IgD-negative memory B cell (primary cell): ENCODE measurements at regions not wholly inside any gene's neighbourhood (a gene's known extent, or its start where the extent isn't known, plus 50 kb on each side); places are given as distances from the start of the nearest gene placed in this dataset.

Source experiments
- H3K27ac Mint-ChIP-seq, 3 donors: one replicate each; pipeline ENCODE4 v1.8.0; 2020 to 2022; ENCODE audit warnings: mild to moderate bottlenecking in 3 of 3, mixed read lengths in 3 of 3, moderate library complexity in 1 of 3
- H3K27me3 Mint-ChIP-seq: one replicate; pipeline ENCODE4 v1.8.0; 2021; ENCODE audit warnings: mixed read lengths
- H3K36me3 Mint-ChIP-seq: one replicate; pipeline ENCODE4 v1.8.0; 2020; ENCODE audit warnings: mild to moderate bottlenecking, mixed read lengths
- H3K4me1 Mint-ChIP-seq, 3 donors: one replicate each; pipeline ENCODE4 v1.8.0; 2020 to 2022; ENCODE audit warnings: mixed read lengths in 3 of 3, mild to moderate bottlenecking in 1 of 3
- H3K4me3 Mint-ChIP-seq, 4 donors: one replicate each; pipeline ENCODE4 v1.8.0; 2020 to 2022; ENCODE audit warnings: mild to moderate bottlenecking in 4 of 4, mixed read lengths in 4 of 4, moderate library complexity in 3 of 4
- H3K9me3 Mint-ChIP-seq, 3 donors: one replicate each; pipeline ENCODE4 v1.8.0; 2020 to 2021; ENCODE audit warnings: mixed read lengths in 3 of 3, mild to moderate bottlenecking in 1 of 3

- H3K27me3 Mint-ChIP-seq = peaks cover 2% of the 10 kb centered on the region
- peaks cover 5% of the 10 kb centered on the region for H3K36me3 Mint-ChIP-seq
- H3K4me1 Mint-ChIP-seq = peaks cover 0 to 1% (median 0%) of the 10 kb centered on the region in 3 donors
- no peak overlapping the region for H3K27ac Mint-ChIP-seq
- H3K4me3 Mint-ChIP-seq = no peak overlapping the region
- peaks cover 0 to 8% (median 3%) of the 10 kb centered on the region in 3 donors for H3K9me3 Mint-ChIP-seq
Measured at GRCh38 chr10:118488710-118489497, 106.5 kb downstream of the PRLHR start.

- Mint-ChIP-seq H3K9me3 (peaks cover 0 to 3% (median 0%) of the 10 kb centered on the region in 3 donors), H3K27me3 (peaks cover 2% of the 10 kb centered on the region), H3K4me3 (no peak overlapping the region), H3K36me3 (peaks cover under 1% of the 10 kb centered on the region), H3K4me1 (peaks cover 0 to 1% (median 0%) of the 10 kb centered on the region in 3 donors), H3K27ac (no peak overlapping the region)
Measured at GRCh38 chr10:118485641-118486040, 109.8 kb downstream of the PRLHR start.

GRCh38 chr10:118484152-118484871 lies 111.1 kb downstream of the PRLHR start:
- Mint-ChIP-seq H3K4me3 (no peak overlapping the region), H3K36me3 (no peaks in the 10 kb centered on the region), H3K27me3 (peaks cover 2% of the 10 kb centered on the region), H3K4me1 (peaks cover 0 to 1% (median 0%) of the 10 kb centered on the region in 3 donors), H3K9me3 (peaks cover 0 to 6% (median 3%) of the 10 kb centered on the region in 3 donors), H3K27ac (no peak overlapping the region)

GRCh38 chr10:118483496-118483895 lies 112.0 kb downstream of the PRLHR start:
- Mint-ChIP-seq H3K4me1 (peaks cover 0 to 1% (median 0%) of the 10 kb centered on the region in 3 donors), H3K36me3 (no peaks in the 10 kb centered on the region), H3K27me3 (no peaks in the 10 kb centered on the region)

GRCh38 chr10:118482393-118483331 lies 112.8 kb downstream of the PRLHR start:
- no peaks in the 10 kb centered on the region for H3K36me3 Mint-ChIP-seq
- no peak overlapping the region for H3K27ac Mint-ChIP-seq
- H3K9me3 Mint-ChIP-seq = peaks cover 0 to 6% (median 3%) of the 10 kb centered on the region in 3 donors
- H3K4me1 Mint-ChIP-seq = peaks cover 0 to 1% (median 0%) of the 10 kb centered on the region in 3 donors
- no peaks in the 10 kb centered on the region for H3K27me3 Mint-ChIP-seq
- H3K4me3 Mint-ChIP-seq = no peak overlapping the region

More at GRCh38 chr10:118483496-118483895, 112.0 kb downstream of the PRLHR start:
- Mint-ChIP-seq H3K4me3 (no peak overlapping the region), H3K27ac (no peak overlapping the region), H3K9me3 (peaks cover 0 to 6% (median 3%) of the 10 kb centered on the region in 3 donors)

- no peak overlapping the region for H3K27ac Mint-ChIP-seq
- no peak overlapping the region for H3K4me3 Mint-ChIP-seq
- peaks cover 0 to 6% (median 3%) of the 10 kb centered on the region in 3 donors for H3K9me3 Mint-ChIP-seq
- no peaks in the 10 kb centered on the region for H3K36me3 Mint-ChIP-seq
- H3K4me1 Mint-ChIP-seq = peaks cover 0 to 1% (median 0%) of the 10 kb centered on the region in 3 donors
- no peaks in the 10 kb centered on the region for H3K27me3 Mint-ChIP-seq
Measured at GRCh38 chr10:118481871-118482270, 113.6 kb downstream of the PRLHR start.

GRCh38 chr10:118475214-118475613 lies 120.2 kb downstream of the PRLHR start:
- Mint-ChIP-seq H3K4me1 (no peaks in the 10 kb centered on the region), H3K9me3 (peaks cover 0 to 6% (median 0%) of the 10 kb centered on the region in 3 donors), H3K27me3 (peaks cover 8% of the 10 kb centered on the region), H3K4me3 (no peak overlapping the region), H3K36me3 (no peaks in the 10 kb centered on the region), H3K27ac (no peak overlapping the region)

GRCh38 chr10:118474111-118474510 lies 121.3 kb downstream of the PRLHR start:
- no peak overlapping the region for H3K4me3 Mint-ChIP-seq

GRCh38 chr10:118473305-118473960 lies 122.0 kb downstream of the PRLHR start:
- peak overlapping the region in 1 of 4 donors; percentile 41 for H3K4me3 Mint-ChIP-seq
- no peak overlapping the region for H3K27ac Mint-ChIP-seq
- no peaks in the 10 kb centered on the region for H3K9me3 Mint-ChIP-seq
- H3K36me3 Mint-ChIP-seq = no peaks in the 10 kb centered on the region
- H3K4me1 Mint-ChIP-seq = no peaks in the 10 kb centered on the region
- H3K27me3 Mint-ChIP-seq = peaks cover 8% of the 10 kb centered on the region

More at GRCh38 chr10:118474111-118474510, 121.3 kb downstream of the PRLHR start:
- Mint-ChIP-seq H3K4me1 (no peaks in the 10 kb centered on the region), H3K9me3 (no peaks in the 10 kb centered on the region), H3K27me3 (peaks cover 8% of the 10 kb centered on the region), H3K27ac (no peak overlapping the region), H3K36me3 (no peaks in the 10 kb centered on the region)

- Mint-ChIP-seq H3K4me1 (no peaks in the 10 kb centered on the region), H3K27ac (no peak overlapping the region), H3K27me3 (peaks cover 8% of the 10 kb centered on the region), H3K4me3 (peak overlapping the region in 1 of 4 donors; percentile 41), H3K36me3 (no peaks in the 10 kb centered on the region), H3K9me3 (no peaks in the 10 kb centered on the region)
Measured at GRCh38 chr10:118472415-118473304, 122.8 kb downstream of the PRLHR start.

- H3K27me3 Mint-ChIP-seq = peaks cover 8% of the 10 kb centered on the region
Measured at GRCh38 chr10:118471863-118472262, 123.6 kb downstream of the PRLHR start.

GRCh38 chr10:118470470-118470869 lies 125.0 kb downstream of the PRLHR start:
- no peaks in the 10 kb centered on the region for H3K9me3 Mint-ChIP-seq
- peaks cover 10% of the 10 kb centered on the region for H3K27me3 Mint-ChIP-seq
- H3K4me1 Mint-ChIP-seq = no peaks in the 10 kb centered on the region

More at GRCh38 chr10:118471863-118472262, 123.6 kb downstream of the PRLHR start:
- Mint-ChIP-seq H3K4me1 (no peaks in the 10 kb centered on the region), H3K9me3 (no peaks in the 10 kb centered on the region), H3K4me3 (no peak overlapping the region), H3K36me3 (no peaks in the 10 kb centered on the region), H3K27ac (no peak overlapping the region)

GRCh38 chr10:118467200-118467599 lies 125.1 kb upstream of the FAM204A start:
- Mint-ChIP-seq H3K9me3 (no peaks in the 10 kb centered on the region), H3K4me1 (no peaks in the 10 kb centered on the region), H3K27me3 (peaks cover 10% of the 10 kb centered on the region), H3K4me3 (no peak overlapping the region), H3K27ac (no peak overlapping the region), H3K36me3 (peaks cover 1% of the 10 kb centered on the region)

More at GRCh38 chr10:118470470-118470869, 125.0 kb downstream of the PRLHR start:
- H3K36me3 Mint-ChIP-seq = no peaks in the 10 kb centered on the region
- no peak overlapping the region for H3K4me3 Mint-ChIP-seq
- no peak overlapping the region for H3K27ac Mint-ChIP-seq
